ENCODE measurements at regions not wholly inside any gene's neighbourhood (a gene's known extent, or its start where the extent isn't known, plus 50 kb on each side); places are given as distances from the start of the nearest gene placed in this dataset.
A peak's percentile ranks its signal among the peaks of the same experiment; 100 is the strongest.
"Not testable (repeated sequence)": the region's sequence is repeated elsewhere in the genome, so short reads cannot be mapped to it uniquely, and the experiment has no call there.

DNA sequence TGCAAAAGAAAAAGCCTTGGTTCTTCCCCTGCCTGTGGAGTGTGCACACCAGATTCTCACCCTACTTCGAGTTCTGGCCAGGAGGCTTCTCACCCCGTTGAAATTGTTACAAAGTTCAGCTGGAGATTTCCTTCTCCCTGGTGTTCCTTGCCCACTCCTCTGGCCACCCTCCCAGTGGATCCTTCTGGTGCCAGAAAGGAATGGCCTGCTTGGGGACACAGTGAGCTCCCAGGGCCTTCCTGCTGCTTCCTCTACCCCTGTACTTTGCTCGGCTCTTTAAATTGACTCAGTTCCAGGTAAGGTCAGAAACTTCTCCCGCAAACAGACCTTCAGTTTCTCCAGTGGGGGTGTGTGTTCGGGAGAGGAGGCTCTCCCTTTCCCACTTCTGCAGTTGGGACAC is 140.1 kb upstream of the CFAP20DC start:
- no peaks in the 10 kb centered on the region for H3K36me3 ChIP-seq (ENCODE audit: control insufficient read depth, insufficient read depth, low read length)
- H3K9me3 ChIP-seq (ENCODE audit: control insufficient read depth, insufficient read depth, low read depth, low read length) = no peaks in the 10 kb centered on the region
- H3K4me3 ChIP-seq (ENCODE audit: low read depth, low read length) = no peak overlapping the region
- H3K4me1 ChIP-seq (ENCODE audit: control insufficient read depth, insufficient read depth, low read length) = peaks cover 7% of the 10 kb centered on the region
- H3K27ac ChIP-seq (ENCODE audit: low read depth, low read length) = no peak overlapping the region
- H3K27me3 ChIP-seq (ENCODE audit: control insufficient read depth, insufficient read depth, low read length) = no peaks in the 10 kb centered on the region
- no peak overlapping the region for H3K9ac ChIP-seq (ENCODE audit: low read length)

DNA sequence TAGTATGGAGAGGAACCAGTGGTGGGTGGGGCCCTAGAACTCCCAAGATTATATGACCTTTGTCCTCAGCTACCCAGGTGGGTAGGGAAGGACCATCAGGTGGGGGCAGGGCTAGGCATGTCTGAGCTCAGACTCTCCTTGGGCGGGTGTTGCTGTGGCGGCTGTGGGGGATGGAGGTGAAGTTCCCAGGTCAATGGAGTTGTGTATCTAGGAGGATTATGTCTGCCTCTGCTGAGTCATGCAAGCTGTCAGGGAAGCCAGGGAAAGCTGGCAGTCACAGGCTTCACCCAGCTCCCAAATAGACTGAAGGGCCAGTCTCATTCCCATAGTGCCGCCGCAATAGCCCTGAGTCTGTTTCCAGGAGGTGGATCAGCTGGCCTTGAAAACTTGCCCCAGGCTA is 139.7 kb upstream of the CFAP20DC start:
- H3K36me3 ChIP-seq (ENCODE audit: control insufficient read depth, insufficient read depth, low read length) = no peaks in the 10 kb centered on the region
- H3K27me3 ChIP-seq (ENCODE audit: control insufficient read depth, insufficient read depth, low read length) = no peaks in the 10 kb centered on the region
- no peak overlapping the region for H3K27ac ChIP-seq (ENCODE audit: low read depth, low read length)
- no peak overlapping the region for H3K4me3 ChIP-seq (ENCODE audit: low read depth, low read length)
- H3K9me3 ChIP-seq (ENCODE audit: control insufficient read depth, insufficient read depth, low read depth, low read length) = no peaks in the 10 kb centered on the region
- no peak overlapping the region for H3K9ac ChIP-seq (ENCODE audit: low read length)
- H3K4me1 ChIP-seq (ENCODE audit: control insufficient read depth, insufficient read depth, low read length) = peaks cover 7% of the 10 kb centered on the region

DNA sequence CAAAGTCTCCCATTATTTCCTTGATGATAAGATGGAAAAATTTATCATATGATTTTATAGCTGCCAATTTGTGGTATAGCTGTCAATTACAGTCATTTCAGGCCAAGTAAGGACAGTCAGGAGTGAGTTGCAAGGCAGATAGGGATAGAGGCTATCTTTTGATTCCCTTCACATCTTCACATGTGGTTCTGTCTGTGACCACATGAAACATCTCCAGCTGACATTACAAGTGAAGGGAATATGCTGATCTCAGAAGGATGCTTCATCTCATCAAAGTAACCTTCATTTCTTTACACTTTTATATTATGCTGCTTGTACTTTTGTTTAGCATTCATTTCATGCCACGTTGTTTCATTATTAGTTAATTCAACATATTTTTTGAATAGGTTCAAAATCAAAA is 136.9 kb upstream of the CFAP20DC start:
- no peaks in the 10 kb centered on the region for H3K27me3 ChIP-seq (ENCODE audit: control insufficient read depth, insufficient read depth, low read length)
- H3K27ac ChIP-seq (ENCODE audit: low read depth, low read length) = no peak overlapping the region
- H3K36me3 ChIP-seq (ENCODE audit: control insufficient read depth, insufficient read depth, low read length) = no peaks in the 10 kb centered on the region
- no peak overlapping the region for H3K9ac ChIP-seq (ENCODE audit: low read length)
- H3K4me3 ChIP-seq (ENCODE audit: low read depth, low read length) = no peak overlapping the region
- peaks cover 7% of the 10 kb centered on the region for H3K4me1 ChIP-seq (ENCODE audit: control insufficient read depth, insufficient read depth, low read length)
- no peaks in the 10 kb centered on the region for H3K9me3 ChIP-seq (ENCODE audit: control insufficient read depth, insufficient read depth, low read depth, low read length)

DNA sequence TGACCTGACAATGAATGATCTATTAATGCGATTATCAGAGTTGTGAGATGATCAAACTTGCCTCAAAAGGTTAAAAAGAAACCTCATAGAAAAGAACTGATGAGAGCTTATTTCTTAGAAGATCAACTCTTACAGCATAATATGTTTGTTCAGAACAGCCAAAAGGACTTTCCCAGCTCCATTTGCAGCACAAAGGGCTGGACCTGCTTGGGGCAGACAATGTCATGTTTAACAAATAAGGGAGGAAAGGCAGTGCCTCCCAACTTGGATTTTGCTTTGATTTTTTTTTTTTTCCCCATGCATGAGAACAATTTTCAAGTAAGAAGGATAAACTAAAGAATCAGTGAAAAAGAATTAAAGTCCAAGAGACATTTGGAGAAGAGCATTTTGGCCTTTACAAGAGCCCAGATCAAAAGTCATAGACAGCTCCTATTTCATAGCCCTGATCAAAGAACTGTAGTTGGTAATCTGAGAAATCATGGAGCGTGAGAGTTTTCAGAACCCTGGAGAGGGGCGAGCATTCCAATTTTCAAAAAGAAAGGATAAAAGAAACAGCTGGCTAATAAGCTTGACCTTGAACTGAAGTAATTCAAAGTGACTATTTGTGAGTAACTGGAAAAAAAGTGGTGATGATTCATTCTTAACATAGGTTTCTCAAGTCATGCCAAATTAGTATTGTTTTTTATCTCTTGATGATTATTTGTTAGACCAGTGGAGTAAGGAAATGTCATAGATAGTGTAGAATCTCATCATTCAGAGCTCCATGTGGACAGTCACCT is 136.0 kb upstream of the CFAP20DC start:
- Histone ChIP-seq H3K4me1 (ENCODE audit: control insufficient read depth, insufficient read depth, low read length) (peaks cover 7% of the 10 kb centered on the region), H3K36me3 (ENCODE audit: control insufficient read depth, insufficient read depth, low read length) (no peaks in the 10 kb centered on the region), H3K9ac (ENCODE audit: low read length) (no peak overlapping the region), H3K9me3 (ENCODE audit: control insufficient read depth, insufficient read depth, low read depth, low read length) (no peaks in the 10 kb centered on the region), H3K4me3 (ENCODE audit: low read depth, low read length) (no peak overlapping the region), H3K27ac (ENCODE audit: low read depth, low read length) (no peak overlapping the region), H3K27me3 (ENCODE audit: control insufficient read depth, insufficient read depth, low read length) (no peaks in the 10 kb centered on the region)

DNA sequence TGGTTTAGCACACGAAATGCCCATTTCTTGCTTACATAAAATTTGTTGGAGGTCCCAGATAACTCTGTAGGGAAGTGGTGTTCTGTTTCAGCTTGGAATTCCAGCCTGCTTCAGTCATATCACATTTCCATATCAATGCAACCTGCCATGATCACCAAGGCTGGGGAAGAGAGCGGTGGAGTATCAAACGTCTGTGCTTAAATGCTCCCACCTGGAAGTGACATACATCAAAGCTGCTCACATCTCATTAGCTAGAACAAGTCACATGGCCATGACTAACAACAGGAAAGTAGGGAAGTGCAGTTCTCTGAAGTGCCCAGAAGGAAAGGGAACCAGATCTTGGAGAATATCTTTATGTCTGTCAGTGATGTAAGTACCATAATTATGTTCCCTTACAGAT is 130.2 kb upstream of the CFAP20DC start:
- peaks cover 11% of the 10 kb centered on the region for H3K4me1 ChIP-seq (ENCODE audit: control insufficient read depth, insufficient read depth, low read length)
- no peaks in the 10 kb centered on the region for H3K9me3 ChIP-seq (ENCODE audit: control insufficient read depth, insufficient read depth, low read depth, low read length)
- no peak overlapping the region for H3K9ac ChIP-seq (ENCODE audit: low read length)
- H3K27ac ChIP-seq (ENCODE audit: low read depth, low read length) = no peak overlapping the region
- 0 out of 2 replicates have a peak overlapping the region, but pooled peaks have one; percentile 15 for H3K4me3 ChIP-seq (ENCODE audit: low read depth, low read length)
- no peaks in the 10 kb centered on the region for H3K36me3 ChIP-seq (ENCODE audit: control insufficient read depth, insufficient read depth, low read length)
- no peaks in the 10 kb centered on the region for H3K27me3 ChIP-seq (ENCODE audit: control insufficient read depth, insufficient read depth, low read length)

DNA sequence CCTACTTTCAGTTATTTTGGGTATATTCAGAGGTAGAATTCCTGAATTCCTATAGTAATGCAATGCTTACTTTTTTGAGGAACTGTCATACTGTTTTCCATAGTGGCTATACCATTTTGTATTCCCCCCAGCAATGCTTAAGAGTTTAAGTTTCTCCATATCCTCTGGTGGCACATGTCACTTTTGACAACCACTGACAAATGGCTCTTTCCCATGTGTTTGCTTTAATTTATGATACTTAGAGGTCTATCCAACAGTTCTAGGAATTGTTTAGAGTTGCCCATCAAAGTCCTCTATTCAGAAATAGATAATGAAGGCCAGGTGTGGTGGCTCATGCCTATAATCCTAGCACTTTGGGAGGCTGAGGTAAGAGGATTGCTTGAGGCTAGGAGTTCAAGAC is 128.9 kb upstream of the CFAP20DC start:
- no peak overlapping the region for H3K9ac ChIP-seq (ENCODE audit: low read length)
- peaks cover 11% of the 10 kb centered on the region for H3K4me1 ChIP-seq (ENCODE audit: control insufficient read depth, insufficient read depth, low read length)
- H3K9me3 ChIP-seq (ENCODE audit: control insufficient read depth, insufficient read depth, low read depth, low read length) = no peaks in the 10 kb centered on the region
- H3K27ac ChIP-seq (ENCODE audit: low read depth, low read length) = no peak overlapping the region
- no peak overlapping the region for H3K4me3 ChIP-seq (ENCODE audit: low read depth, low read length)
- H3K36me3 ChIP-seq (ENCODE audit: control insufficient read depth, insufficient read depth, low read length) = no peaks in the 10 kb centered on the region
- H3K27me3 ChIP-seq (ENCODE audit: control insufficient read depth, insufficient read depth, low read length) = no peaks in the 10 kb centered on the region

DNA sequence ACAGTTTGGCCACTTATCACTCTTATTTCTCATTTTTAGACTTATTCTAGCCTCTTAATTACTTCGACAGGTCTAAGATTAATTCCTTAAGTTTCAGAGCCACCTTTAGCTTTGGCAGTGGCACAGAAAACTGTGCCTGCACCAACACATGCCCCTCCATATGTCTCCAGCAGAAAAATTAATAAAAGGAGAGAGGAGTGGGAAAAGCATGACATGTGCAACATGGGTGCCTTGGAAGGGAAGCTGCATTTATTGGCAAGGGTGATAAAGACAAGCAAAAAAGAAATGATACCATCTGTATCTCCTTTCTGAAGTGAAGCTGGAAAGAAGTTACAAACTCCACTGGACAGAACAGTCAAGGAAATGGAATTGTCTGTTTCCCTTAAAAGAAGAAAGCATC is 121.7 kb upstream of the CFAP20DC start:
- H3K36me3 ChIP-seq (ENCODE audit: control insufficient read depth, insufficient read depth, low read length) = no peaks in the 10 kb centered on the region
- H3K27ac ChIP-seq (ENCODE audit: low read depth, low read length) = no peak overlapping the region
- no peaks in the 10 kb centered on the region for H3K4me1 ChIP-seq (ENCODE audit: control insufficient read depth, insufficient read depth, low read length)
- no peaks in the 10 kb centered on the region for H3K9me3 ChIP-seq (ENCODE audit: control insufficient read depth, insufficient read depth, low read depth, low read length)
- no peaks in the 10 kb centered on the region for H3K27me3 ChIP-seq (ENCODE audit: control insufficient read depth, insufficient read depth, low read length)
- H3K9ac ChIP-seq (ENCODE audit: low read length) = no peak overlapping the region
- no peak overlapping the region for H3K4me3 ChIP-seq (ENCODE audit: low read depth, low read length)

DNA sequence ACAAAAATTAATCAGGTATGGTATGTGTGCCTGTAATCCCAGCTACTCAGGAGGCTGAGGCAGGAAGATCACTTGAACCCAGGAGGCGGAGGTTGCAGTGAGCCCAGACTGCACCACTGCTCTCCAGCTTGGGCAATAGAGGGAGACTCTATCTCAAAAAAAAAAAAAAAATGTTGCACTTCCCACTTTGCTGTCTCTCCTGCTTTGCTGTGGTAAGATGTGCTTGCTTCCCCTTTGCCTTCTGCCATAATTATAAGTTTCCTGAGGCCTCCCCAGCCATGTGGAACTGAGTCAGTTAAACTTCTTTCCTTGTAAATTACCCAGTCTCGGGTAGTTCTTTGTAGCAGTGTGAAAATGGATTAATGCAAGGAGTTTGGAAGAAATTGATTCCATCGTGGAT is 120.3 kb upstream of the CFAP20DC start:
- H3K36me3 ChIP-seq (ENCODE audit: control insufficient read depth, insufficient read depth, low read length); H3K4me3 ChIP-seq (ENCODE audit: low read depth, low read length); H3K27me3 ChIP-seq (ENCODE audit: control insufficient read depth, insufficient read depth, low read length); H3K9me3 ChIP-seq (ENCODE audit: control insufficient read depth, insufficient read depth, low read depth, low read length); H3K27ac ChIP-seq (ENCODE audit: low read depth, low read length); H3K9ac ChIP-seq (ENCODE audit: low read length); H3K4me1 ChIP-seq (ENCODE audit: control insufficient read depth, insufficient read depth, low read length): not testable (repeated sequence)

DNA sequence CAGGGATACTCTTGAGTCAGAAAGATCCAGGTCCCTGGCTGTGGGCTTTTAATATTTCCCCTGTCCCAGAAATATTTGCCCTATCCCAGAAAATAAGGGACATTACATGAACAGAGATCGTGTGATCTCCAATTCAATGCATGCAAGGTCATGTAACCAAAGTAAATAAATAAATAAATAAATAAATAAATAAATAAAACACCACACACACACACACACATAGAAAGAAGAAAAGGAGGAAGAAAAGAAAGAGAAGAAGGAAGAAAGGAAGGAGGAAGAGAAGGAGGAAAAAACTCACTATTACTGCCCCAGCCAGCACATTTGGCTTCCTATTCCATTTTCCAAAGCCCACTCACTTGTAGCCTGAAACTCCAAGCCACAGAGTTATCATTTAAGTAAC is 117.9 kb upstream of the CFAP20DC start:
- Histone ChIP-seq H3K4me3 (ENCODE audit: low read depth, low read length) (no peak overlapping the region), H3K9ac (ENCODE audit: low read length) (no peak overlapping the region), H3K9me3 (ENCODE audit: control insufficient read depth, insufficient read depth, low read depth, low read length) (no peaks in the 10 kb centered on the region), H3K36me3 (ENCODE audit: control insufficient read depth, insufficient read depth, low read length) (no peaks in the 10 kb centered on the region), H3K27ac (ENCODE audit: low read depth, low read length) (no peak overlapping the region), H3K27me3 (ENCODE audit: control insufficient read depth, insufficient read depth, low read length) (no peaks in the 10 kb centered on the region), H3K4me1 (ENCODE audit: control insufficient read depth, insufficient read depth, low read length) (no peaks in the 10 kb centered on the region)

DNA sequence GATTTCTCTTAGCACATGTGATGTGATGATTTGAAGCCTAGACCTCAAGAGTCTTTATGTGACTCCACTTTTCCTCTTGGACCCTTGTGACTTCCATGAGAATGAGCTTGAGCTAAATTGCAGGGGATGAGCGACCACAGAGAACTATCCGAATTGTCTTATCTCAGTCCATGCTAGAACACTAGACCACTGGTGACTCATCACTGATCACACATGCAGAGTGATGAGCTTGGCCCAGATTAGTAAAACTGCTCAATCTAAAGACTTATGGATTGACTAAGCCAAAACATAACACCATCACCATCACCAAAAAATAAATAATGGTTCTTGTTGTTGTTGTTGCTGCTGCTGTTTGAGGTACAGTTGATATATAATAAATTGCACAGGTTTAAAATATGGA is 114.1 kb upstream of the CFAP20DC start:
- Histone ChIP-seq H3K36me3 (ENCODE audit: control insufficient read depth, insufficient read depth, low read length) (no peaks in the 10 kb centered on the region), H3K27ac (ENCODE audit: low read depth, low read length) (no peak overlapping the region), H3K27me3 (ENCODE audit: control insufficient read depth, insufficient read depth, low read length) (no peaks in the 10 kb centered on the region), H3K9me3 (ENCODE audit: control insufficient read depth, insufficient read depth, low read depth, low read length) (no peaks in the 10 kb centered on the region), H3K4me1 (ENCODE audit: control insufficient read depth, insufficient read depth, low read length) (no peaks in the 10 kb centered on the region), H3K9ac (ENCODE audit: low read length) (no peak overlapping the region), H3K4me3 (ENCODE audit: low read depth, low read length) (no peak overlapping the region)

DNA sequence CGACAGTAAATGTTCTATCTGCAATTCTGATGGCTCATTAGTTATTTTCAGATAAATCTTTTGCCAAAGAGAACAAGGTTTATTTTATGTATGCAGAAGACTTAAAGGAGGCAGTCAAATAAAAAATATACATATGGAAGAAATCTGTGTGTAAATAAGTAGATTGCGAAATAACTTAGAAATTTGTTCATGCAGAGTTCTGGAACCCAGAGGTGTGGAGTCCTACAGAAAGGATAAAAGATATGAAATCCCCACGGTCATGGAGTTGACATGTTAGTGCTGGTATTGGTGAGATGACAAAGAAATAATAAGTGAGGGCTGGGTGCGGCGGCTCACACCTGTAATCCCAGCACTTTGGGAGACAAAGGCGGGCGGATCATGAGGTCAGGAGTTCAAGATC is 111.2 kb upstream of the CFAP20DC start:
- no peaks in the 10 kb centered on the region for H3K4me1 ChIP-seq (ENCODE audit: control insufficient read depth, insufficient read depth, low read length)
- no peak overlapping the region for H3K4me3 ChIP-seq (ENCODE audit: low read depth, low read length)
- H3K27me3 ChIP-seq (ENCODE audit: control insufficient read depth, insufficient read depth, low read length) = no peaks in the 10 kb centered on the region
- H3K27ac ChIP-seq (ENCODE audit: low read depth, low read length) = no peak overlapping the region
- no peaks in the 10 kb centered on the region for H3K36me3 ChIP-seq (ENCODE audit: control insufficient read depth, insufficient read depth, low read length)
- no peak overlapping the region for H3K9ac ChIP-seq (ENCODE audit: low read length)
- H3K9me3 ChIP-seq (ENCODE audit: control insufficient read depth, insufficient read depth, low read depth, low read length) = no peaks in the 10 kb centered on the region
